Stimulated activated CD4-positive, alpha-beta T cell treated with anti-CD3 and anti-CD28 coated beads, Interleukin-1b, Interleukin-23, amount 100 ng/mL, for 24 hours (primary cell): ENCODE measurements at regions not wholly inside any gene's neighbourhood (a gene's known extent, or its start where the extent isn't known, plus 50 kb on each side); places are given as distances from the start of the nearest gene placed in this dataset.
"Not testable (repeated sequence)": the region's sequence is repeated elsewhere in the genome, so short reads cannot be mapped to it uniquely, and the experiment has no call there.

Experiments used
- DNase-seq, 4 experiments: peaks; one replicate each; pipeline ENCODE4 v3.0.0-alpha.2; 2020; ENCODE audit warnings: low read depth in 4 of 4, low spot score in 1 of 4

DNA sequence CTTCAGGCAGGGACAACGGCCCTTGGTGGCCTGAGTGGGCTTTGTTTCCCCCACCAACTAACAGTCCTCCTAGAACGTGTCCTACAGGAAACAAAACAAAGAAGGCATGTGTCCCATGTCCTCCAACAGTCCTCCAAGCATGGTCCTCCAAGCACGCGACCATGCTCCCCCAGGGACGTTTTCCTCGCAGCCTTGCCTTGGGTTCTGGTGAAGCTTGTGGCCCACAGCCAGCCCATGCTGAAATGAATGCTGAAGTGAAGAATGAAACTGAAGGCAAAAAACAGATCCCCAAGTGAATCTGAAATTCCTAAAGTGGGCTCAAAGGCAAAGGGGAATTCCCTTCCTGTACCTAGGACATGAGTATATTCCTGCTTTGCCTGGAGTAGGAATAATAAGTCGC, 176.6 kb downstream of the JCAD start:
- DNase-seq = no peak

DNA sequence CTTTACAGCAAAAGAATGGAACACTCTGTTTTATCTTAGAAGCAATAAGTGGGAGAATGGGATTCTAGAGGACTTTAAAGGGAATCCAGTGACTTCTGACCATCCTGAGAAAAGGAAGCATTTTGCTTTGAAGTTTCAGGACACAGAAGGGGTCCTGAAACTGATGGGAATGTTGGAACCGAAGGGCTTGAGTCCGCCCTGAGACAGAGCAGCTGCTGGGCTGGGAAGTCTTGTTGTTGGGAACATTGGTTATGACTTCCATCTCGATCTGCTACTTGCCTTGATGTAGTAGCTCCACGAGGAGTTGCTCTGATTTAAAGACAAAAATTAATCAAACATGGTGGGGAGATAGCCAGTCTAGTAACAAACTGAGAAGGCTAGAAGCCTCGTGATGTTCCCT, 177.6 kb downstream of the JCAD start:
- no peak for DNase-seq

DNA sequence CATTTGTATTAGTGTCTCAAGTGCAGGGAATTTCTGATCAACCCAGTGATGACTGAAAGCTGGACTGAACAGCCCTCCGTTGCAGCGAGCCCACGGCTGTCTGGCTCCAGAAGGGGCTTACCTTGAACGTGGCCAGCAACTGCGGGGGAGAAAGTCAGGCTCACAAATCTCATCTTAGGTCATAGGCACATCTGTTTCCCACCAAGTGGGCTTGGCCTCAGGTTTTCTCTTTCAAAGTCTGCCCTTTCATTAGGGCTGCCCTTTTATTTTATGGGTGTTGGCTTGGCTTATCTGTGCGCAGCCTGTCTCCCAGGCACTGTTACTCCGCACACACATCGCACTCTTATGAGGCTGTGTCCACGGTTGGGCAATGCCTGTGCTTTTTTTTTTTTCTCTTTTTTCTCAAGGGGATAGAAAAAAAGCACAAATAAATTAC, 178.0 kb downstream of the JCAD start:
- no peak for DNase-seq

DNA sequence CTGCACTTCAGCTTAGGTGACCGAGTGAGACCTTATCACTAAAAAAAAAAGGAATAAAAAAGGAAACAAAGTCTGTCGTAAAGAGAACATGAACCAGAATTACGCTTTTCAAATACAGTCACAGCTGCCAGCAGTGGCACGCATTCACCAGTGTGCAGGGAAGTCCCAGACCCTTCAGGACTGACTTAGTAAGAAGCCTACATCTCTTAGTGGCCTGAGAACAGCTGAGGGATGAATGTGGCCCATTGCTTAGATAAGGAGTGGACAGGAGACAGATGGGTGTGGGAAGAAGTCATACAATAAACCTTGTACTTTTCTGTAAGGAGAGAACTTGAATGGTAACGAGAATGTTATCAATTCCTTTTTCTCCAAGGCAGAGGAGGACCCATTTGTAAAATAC, 178.5 kb downstream of the JCAD start:
- no peak for DNase-seq

DNA sequence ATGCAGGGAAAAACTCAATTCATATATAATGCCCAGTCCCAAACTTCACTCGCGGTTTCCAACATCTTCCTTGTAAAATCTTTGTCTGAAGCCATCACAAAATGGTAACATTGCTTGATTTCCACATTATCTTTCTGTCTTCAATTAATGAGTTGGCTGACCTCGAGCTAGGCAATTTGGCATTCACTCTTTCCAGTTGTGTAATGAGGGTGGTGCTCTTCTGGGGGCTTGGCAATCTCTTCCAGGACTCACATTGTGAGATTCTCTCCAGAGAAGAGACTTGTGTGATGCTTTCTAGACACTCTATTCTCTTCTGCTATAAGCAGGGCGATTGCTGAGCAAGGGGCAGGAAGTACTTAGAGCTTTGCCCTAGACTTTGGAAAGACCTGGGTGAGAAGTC, 179.5 kb downstream of the JCAD start:
- no peak for DNase-seq

DNA sequence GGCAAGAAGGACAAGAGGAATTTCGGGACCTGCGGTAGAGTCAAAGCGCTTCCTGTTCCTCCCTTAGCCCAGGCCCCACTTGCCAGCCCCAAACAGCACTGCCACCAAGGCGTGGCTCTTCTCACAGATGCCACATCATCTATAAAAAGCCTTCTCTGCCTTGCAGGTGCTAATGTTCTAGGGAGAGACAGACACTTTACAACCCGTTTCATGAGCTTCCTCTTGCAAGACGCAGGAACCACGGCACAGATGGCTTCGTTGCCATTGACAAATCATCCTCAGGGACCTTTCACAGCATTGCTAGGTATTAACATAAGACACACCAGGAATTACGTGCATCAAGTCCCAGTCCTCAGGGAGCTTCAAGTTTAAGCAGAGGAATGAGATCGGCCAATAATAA, 180.9 kb downstream of the JCAD start:
- no peak for DNase-seq

DNA sequence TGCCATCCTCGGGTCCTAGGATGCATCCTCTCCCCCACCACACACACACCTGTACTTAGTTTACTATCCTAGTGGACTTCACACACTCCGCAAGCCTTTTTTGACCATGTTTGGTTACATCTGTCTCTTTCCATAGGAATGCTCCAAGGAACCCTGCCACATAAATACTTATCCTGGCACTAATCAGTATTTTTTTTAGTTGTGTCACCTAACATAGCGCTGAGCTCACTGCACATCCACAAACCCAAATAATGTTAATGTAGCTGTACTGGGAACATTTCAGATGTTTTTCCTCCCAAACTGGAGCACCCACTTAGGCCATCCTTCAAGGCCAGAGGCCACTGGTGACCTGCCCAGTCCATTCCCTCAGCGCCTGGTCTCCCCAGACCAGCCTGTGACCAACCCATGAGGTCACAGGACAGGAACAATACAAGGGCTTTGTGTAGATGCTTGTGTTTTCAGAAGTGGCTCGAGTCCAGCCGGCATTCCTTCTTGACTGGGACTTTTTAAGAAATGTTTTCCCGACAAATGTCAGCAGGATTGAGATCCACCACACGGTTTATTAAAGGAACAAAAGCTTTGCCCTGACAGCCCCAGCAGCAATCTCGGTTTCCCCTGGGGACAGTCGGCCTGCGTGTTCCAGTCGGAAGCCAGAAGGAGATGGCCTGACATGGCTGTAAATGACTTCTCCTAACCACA, 181.4 kb downstream of the JCAD start:
- DNase-seq = no peak

DNA sequence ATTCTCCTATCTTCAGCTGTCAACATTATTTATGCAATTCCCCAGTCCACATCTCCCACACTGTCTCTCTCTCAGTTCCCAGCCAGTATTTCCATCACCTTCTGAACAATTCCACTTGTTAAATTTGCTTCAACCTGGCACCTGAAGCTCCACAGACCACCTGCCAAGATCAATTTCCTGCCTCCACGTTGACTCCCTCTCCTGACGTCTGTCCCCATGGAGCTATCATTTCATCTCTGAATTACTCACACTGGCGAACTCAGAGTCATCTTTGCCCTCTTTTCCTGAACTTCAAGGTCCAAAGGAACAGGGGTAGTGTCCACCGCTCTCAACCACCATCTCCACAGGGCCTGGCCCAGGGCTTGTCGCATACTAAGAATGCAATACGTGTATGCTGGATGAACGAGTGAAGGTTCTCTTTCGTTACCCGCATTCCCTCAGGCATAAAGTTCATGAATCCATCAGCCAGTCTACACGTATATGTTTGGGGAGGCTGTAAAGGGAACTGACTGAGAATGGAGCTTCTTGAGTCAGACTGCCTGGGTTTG, 183.3 kb downstream of the JCAD start:
- no peak for DNase-seq

DNA sequence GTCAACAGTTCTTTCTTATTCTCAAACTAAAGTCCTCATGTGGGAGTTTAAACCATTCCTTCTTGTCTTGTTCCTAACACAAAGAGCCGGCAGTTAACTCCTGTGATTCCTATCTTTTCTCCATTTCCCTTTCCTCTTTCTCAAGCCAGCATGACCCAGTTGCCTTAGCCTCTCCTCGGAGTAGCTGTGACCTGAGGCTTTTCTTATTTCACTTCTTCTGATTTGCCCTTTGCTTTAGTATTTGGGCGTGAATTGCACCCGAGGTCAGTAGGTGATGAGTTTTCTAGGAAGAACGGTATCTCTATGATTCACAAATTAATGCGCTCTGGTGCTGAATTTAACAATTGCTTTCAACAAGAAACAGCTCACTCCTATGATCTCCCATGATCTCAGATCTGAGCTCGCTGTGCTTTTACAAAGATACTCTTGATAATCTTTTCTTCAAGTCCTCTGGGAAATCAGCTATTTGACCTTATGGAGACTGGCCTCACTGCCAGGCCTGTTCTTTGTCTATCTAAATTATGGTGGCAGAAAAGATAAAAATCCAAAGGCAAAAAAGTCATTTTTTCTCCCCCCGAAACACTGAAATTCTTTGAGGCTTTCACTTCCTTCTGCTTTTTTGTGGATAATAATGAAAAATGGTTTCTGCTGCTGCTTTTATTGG, 184.6 kb downstream of the JCAD start:
- DNase-seq = no peak

DNA sequence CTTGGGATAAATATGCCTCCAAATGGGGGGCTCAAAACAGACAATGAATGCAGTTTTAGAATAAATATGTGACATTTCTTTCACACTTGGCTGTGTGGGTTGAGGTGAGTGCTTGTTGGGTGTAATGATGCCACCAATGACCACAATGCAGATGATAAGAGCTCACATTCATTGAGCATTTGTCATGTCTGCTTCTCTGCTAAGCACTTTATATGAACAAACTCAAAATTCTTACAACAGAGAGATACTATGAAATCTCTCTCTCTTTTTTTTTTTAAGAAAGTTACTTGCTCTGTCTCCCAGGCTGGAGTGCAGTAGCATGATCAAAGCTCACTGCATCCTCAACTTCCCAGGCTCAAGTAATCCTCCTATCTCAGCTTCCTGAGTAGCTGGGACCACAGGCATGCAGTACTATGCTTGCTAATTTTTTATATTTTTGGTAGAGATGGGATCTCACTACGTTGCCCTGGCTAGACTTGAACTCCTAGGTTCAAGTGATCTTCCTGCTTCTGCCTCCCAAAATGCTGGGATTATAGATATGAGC, 185.4 kb downstream of the JCAD start:
- no peak for DNase-seq

DNA sequence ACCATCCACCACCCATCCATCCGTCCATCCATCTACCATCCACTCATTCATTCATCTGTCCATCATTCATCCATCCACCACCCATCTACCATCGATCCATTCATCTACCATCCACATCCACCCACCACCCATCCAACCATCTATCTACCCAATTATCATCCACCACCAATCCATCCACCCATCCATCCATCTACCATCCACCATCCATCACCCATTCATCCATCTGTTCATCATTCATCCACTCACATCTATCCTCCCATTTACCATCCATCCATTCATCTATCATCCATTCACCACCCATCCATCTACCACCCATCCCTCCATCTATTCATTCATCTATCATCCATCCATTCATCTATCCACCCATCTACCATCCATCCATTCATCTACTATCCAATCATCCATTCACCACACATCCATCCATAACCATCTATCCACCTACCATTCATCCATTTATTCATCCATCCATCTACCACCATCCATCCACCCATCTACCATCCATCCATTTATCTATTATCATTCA, 188.8 kb downstream of the JCAD start:
- no peak for DNase-seq

DNA sequence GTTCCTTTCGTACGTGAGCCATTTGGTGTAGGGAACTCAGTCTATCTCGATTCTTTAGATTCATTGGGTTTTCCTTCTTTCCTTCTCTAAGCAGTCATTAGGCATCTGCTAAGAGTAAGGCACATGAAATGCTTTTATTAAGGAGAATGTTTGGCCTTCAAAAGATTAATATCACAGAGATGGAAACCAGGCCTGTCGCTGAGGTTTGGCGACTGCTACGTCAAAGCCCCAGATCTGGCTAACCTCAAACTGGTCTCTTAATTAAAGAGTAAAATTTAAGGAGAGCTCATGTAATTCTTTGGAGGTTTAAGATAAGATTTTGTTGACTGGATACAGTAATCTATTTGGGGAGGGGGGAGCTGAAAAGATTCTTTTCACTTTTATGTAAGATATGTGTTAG, 189.8 kb downstream of the JCAD start:
- DNase-seq = no peak

DNA sequence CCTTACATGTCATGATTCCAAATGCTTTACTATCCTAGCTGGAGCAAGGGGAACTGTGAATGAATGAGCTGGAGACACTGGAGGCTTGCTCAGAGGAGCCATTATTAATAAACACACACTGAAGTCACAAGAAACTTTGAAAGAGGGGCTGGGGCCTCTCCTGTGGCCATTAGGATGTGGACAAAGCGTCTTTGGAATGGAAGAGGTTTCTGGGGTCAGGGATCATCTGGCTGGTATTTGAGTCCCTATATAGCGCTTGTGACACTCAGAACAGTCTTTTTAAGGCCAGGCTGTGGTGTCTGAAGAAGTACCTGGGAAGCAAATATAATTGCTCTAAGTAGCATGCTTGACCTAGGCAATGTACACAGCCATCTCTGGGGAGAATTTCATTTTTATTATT, 193.0 kb downstream of the JCAD start:
- DNase-seq = no peak

DNA sequence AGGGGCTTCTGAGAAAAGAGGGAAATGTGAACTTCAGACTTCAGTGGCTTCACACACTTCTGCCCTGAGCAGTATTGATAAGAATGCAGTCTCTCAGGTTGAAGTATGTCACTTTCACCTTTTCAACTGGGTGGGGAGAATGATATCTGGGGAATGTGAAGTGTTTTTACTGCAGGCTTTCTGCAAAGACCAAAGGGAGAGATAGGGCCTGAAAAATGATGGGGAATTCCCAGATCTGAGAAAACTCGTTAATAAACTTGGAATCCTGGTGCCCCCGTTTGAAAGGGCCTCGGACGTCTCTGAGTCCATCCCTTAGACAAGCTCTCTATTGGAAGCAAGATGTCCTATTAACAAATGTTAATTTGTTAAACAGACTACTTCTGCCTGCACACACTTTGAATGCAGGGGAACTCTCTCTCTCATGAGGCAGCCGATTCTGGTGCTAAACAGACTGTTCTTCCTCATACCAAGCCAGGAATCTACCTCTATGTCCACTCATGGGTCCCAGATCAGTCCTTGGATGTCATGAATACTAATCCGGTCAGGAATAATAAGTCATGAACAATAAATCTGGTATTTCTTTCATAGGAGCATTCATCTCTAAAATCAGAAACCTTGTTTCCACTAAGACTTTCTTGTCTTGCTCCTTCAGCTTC, 193.6 kb downstream of the JCAD start:
- no peak for DNase-seq

DNA sequence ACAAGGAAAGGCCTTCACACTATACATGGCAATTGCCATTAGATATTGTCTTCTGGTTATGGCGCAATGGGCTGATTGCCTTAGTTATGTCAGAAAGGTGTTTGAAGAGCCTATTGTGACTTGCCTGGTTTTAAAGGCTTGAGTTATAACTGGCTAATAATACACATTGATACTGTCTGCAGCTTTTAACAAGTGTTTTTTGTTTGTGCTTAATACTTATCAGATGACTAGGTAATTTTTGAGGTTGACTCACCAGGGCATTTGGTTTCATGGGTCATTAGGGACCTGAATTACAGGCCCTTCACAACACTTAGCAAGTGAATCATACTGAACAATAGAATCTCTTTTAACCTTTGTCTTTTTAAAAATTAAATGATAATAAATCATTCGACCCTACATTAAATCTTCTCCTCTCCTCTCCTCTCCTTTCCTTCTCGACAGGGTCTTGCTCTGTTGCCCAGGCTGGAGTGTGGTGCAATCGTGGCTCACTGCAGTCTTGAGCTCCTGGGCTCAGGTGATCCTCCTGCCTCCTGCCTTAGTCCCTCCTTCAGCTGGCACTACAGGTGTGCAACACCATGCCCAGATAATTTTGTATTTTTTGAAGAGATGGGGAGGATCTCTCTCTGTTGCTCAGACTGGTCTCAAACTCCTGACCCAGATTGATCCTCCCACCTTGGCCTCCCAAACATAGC, 196.3 kb downstream of the JCAD start:
- no peak for DNase-seq

DNA sequence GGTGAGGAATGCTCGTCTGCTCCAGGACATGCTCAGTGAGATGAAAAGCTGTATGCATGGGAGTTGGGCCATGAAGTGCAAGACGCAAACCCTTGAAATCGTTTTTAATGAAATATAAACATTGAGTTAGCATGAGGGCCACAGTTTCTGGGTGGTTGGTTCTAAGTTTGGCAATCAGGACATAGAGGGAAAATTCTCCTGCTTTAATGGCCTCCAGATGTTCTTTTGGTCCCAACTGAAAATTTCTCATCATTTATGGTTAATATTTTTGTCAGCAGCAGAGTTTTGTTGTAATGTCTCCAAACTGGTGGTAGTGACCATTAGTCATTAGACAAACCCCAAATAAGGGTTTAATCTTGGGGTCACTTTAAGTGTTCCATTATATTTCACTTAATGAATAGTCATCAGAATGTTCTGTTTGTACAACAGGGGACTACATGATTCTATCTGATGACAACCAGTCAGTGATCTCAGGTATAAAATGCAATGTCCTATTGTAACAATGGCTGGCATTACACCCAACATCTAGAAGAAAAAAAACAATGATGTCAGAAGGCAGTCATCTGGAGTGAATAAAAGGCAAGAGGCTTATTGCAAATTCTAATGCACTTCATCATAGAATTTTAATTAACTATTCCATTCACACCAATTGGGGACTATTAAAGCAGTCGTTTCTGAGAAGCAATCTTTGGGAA, 197.4 kb downstream of the JCAD start:
- no peak for DNase-seq

DNA sequence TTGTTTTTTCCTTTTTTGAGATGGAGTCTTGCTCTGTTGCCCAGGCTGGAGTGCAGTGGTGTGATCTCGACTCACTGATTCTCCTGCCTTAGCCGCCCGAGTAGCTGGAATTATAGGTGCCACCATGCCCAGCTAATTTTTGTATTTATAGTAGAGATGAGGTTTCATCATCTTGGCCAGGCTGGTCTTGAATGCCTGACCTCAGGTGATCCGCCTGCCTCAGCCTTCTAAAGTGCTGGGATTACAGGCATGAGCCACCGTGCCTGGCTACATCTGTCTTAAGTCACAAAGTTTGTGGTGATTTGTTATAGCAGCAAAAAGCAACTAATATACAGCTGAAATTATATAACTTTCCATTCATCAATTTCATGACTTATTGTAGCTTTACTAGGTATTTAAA, 198.2 kb downstream of the JCAD start:
- DNase-seq = not testable (repeated sequence)

DNA sequence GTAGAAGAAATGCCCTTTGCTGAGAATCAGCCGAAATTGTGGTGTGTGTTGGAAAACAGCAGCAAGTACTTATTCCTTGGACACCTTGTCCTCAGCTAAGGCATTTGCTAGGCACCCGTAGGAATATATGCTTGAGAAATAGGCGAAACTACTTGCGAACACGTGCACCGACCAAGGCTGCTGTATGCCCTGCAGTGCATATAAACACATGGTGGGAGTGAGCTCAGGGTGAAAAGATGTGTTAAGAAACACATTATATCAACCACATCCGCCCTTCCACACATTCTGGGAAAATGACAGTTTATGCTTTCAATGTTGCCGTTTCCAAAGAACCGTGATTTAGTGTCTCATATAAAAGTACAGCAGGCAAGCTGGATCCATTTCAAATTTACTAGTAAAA, 199.2 kb downstream of the JCAD start:
- no peak for DNase-seq

DNA sequence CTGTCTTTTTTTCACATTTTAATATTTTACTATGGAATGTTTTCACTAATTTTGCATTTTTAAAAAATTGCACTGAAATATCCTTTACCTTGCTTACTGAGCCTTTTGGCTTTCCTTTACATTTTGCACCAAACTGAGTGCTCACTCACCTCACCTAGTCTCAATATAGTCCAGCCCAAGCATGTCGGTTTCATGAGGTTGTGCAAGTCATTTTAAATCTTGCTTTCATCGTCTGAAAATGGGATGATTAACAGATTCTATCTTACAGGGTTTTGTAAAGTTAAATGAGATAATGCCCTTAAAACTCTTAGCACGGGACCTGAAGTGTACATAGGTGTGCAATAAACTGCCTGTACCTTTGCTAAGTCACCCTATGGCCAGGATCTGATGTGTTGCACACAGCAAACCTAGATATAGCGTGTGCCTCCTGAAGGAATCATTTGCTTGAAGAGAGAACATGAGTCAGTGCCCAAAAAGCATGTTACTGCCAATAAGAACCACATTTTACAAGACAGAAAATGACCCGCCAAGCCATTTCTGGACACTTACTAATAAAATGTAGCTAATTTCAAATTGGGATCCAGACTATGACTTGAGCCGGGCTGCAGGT, 199.8 kb downstream of the JCAD start:
- no peak for DNase-seq

DNA sequence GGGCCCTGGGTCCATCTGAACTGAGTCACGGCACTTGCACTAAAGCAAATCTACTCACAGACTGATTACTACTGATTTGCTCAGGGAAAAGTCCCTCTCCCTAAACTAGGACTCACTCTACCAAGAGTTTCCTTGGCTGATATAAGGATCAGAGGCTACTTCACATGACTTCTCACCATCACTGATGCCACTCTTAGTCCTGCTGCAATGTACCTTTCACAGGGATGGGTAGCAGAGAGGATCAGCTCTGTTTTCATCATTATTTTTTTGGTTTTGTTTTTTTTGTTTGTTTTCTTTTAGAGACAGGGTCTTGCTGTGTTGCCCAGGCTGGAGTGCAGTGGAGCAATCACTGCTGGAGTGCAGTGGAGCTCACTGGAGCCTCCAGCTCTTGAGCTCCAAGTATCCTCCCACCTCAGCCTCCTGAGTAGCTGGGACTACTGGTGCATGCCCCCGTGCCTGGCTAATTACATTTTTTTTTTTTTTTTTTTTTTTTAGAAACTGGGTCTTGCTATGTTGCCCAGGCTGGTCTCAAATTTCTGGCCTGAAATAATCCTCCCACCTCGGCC, 200.6 kb downstream of the JCAD start:
- DNase-seq = no peak
